ENCODE measurements at regions not wholly inside any gene's neighbourhood (a gene's known extent, or its start where the extent isn't known, plus 50 kb on each side); places are given as distances from the start of the nearest gene placed in this dataset.

DNA sequence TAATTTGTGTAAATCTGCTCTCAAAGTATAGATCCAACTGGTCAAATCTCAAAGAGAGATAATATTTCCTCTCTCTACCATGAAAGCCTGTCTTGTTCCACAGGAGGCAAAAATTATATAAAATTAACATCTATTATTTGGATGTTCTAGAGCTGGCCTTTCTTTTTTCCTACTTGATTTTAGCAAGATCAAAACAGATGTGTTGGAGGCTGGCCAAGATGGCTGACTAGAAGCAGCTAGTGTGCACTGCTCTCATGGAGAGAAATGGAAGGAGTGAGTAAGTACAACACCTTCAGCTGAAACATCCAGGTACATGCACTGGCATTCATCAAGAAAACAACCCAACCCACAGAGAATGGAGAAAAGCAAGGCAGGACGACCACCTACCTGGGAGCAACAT, 298.6 kb upstream of the SLC24A2 start:
- TF ChIP-seq POLR2AphosphoS5 (IDR thresholded peaks at IDR 0.05; ENCODE audit: low read depth, low read length) (no peak), PAX5 (IDR thresholded peaks at IDR 0.05; ENCODE audit: insufficient read depth, low read length, severe bottlenecking) (no peak), POU2F2 (IDR thresholded peaks at IDR 0.05; ENCODE audit: low read depth, low read length) (no peak), SPI1 (IDR thresholded peaks at IDR 0.05; ENCODE audit: low read depth, low read length) (no peak), POLR2A (IDR thresholded peaks at IDR 0.05; ENCODE audit: low read depth, low read length) (no peak), TAF1 (IDR thresholded peaks at IDR 0.05; ENCODE audit: low read depth, low read length) (no peak)
- FAIRE-seq, result no peak
- no peak for DNase-seq (ENCODE audit: insufficient read length, low spot score)

DNA sequence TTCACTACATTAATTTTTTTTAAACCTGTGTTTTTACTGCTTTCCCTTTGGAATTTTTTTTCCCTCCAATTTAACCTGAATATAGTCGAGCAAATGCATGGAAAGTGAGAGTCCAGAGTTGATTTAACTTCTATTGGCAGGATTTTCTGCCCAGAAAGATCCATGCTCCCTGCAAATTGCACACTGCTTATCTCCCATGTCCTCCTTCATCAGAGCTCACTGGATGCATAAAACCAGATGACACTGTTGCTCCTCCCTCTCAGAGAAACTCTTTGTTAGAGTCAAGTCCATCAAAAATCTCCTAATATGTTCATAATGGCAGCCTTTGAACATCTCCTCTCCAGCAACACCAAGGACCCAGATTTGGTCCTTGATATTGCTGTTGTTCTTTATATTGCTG, 297.0 kb upstream of the SLC24A2 start:
- no peak for FAIRE-seq

DNA sequence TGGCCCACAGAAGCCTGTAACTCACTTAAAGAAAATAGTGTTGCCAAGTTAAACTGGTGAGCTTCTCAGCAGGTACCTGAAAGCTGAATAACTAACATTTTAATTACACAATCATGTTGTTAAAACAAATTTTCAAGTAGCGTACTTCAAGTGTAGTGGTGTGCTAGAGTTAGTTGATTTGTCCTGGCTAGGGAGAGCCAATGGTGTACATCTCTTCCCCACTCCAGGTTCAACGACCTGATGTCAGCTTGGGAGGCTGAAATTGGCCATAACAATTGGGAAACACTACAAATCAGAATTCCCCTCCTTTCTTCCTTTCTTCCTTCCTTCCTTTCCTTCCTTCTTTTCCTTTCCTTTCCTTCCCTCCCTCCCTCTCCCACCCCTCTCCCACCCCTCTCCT, 295.3 kb upstream of the SLC24A2 start:
- DNase-seq (ENCODE audit: insufficient read length, low spot score) (no peak), FAIRE-seq (no peak)
- no peak for TF ChIP-seq POLR2AphosphoS5 (IDR thresholded peaks at IDR 0.05; ENCODE audit: low read depth, low read length)
- no peak for TF ChIP-seq POLR2A (IDR thresholded peaks at IDR 0.05; ENCODE audit: low read depth, low read length)
- no peak for TF ChIP-seq TAF1 (IDR thresholded peaks at IDR 0.05; ENCODE audit: low read depth, low read length)
- TF ChIP-seq SPI1 (IDR thresholded peaks at IDR 0.05; ENCODE audit: low read depth, low read length), result no peak
- no peak for TF ChIP-seq POU2F2 (IDR thresholded peaks at IDR 0.05; ENCODE audit: low read depth, low read length)
- TF ChIP-seq PAX5 (IDR thresholded peaks at IDR 0.05; ENCODE audit: insufficient read depth, low read length, severe bottlenecking), result no peak

More for the DNA sequence above, 297.0 kb upstream of the SLC24A2 start:
- no peak for TF ChIP-seq POLR2A (IDR thresholded peaks at IDR 0.05; ENCODE audit: low read depth, low read length)
- no peak for TF ChIP-seq PAX5 (IDR thresholded peaks at IDR 0.05; ENCODE audit: insufficient read depth, low read length, severe bottlenecking)
- no peak for TF ChIP-seq SPI1 (IDR thresholded peaks at IDR 0.05; ENCODE audit: low read depth, low read length)
- no peak for TF ChIP-seq TAF1 (IDR thresholded peaks at IDR 0.05; ENCODE audit: low read depth, low read length)
- no peak for TF ChIP-seq POU2F2 (IDR thresholded peaks at IDR 0.05; ENCODE audit: low read depth, low read length)
- no peak for TF ChIP-seq POLR2AphosphoS5 (IDR thresholded peaks at IDR 0.05; ENCODE audit: low read depth, low read length)
- DNase-seq (ENCODE audit: insufficient read length, low spot score), result no peak

DNA sequence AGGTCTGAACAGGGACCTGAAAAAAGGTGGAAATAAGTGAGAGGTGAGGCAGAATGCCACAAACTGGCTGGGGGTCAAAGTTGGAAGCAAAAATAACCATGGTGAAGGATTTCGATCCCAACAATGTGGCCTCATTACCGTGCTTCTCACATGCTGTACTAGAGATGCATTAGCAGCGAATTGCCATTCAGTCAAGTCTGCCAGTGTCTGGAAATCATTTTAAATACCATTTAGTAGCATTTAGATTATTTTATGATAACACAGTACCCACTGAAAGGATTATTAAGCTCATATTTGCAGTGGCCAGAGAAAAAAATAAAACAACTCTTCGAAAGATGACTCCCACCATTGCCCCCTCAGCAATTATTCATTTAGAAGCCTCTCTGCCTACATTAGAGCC, 294.6 kb upstream of the SLC24A2 start:
- no peak for DNase-seq (ENCODE audit: insufficient read length, low spot score)
- TF ChIP-seq PAX5 (IDR thresholded peaks at IDR 0.05; ENCODE audit: insufficient read depth, low read length, severe bottlenecking) (no peak), POLR2AphosphoS5 (IDR thresholded peaks at IDR 0.05; ENCODE audit: low read depth, low read length) (no peak), TAF1 (IDR thresholded peaks at IDR 0.05; ENCODE audit: low read depth, low read length) (no peak), POLR2A (IDR thresholded peaks at IDR 0.05; ENCODE audit: low read depth, low read length) (no peak), SPI1 (IDR thresholded peaks at IDR 0.05; ENCODE audit: low read depth, low read length) (no peak), POU2F2 (IDR thresholded peaks at IDR 0.05; ENCODE audit: low read depth, low read length) (no peak)
- FAIRE-seq, result no peak

DNA sequence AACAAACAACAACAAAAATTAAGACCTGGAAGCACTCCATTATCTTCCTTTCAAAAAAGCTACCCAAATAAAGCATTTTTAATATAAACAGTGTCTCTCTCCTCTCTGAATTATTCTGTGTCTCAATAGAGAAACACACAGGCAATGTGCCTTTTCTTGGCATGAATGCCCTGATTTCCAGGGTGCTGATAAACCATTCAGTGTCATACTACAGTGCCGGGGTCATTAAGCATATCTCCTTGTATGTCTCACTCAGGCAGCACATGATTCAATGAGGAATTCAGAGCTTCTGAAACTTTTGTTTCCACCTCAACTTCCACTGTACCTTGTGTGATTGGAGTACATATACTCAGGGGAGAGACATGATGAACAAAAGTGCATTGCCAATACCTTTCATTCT, 294.0 kb upstream of the SLC24A2 start:
- TF ChIP-seq SPI1 (IDR thresholded peaks at IDR 0.05; ENCODE audit: low read depth, low read length) (no peak), TAF1 (IDR thresholded peaks at IDR 0.05; ENCODE audit: low read depth, low read length) (no peak), POLR2A (IDR thresholded peaks at IDR 0.05; ENCODE audit: low read depth, low read length) (no peak), POU2F2 (IDR thresholded peaks at IDR 0.05; ENCODE audit: low read depth, low read length) (no peak), POLR2AphosphoS5 (IDR thresholded peaks at IDR 0.05; ENCODE audit: low read depth, low read length) (no peak), PAX5 (IDR thresholded peaks at IDR 0.05; ENCODE audit: insufficient read depth, low read length, severe bottlenecking) (no peak)
- no peak for FAIRE-seq

DNA sequence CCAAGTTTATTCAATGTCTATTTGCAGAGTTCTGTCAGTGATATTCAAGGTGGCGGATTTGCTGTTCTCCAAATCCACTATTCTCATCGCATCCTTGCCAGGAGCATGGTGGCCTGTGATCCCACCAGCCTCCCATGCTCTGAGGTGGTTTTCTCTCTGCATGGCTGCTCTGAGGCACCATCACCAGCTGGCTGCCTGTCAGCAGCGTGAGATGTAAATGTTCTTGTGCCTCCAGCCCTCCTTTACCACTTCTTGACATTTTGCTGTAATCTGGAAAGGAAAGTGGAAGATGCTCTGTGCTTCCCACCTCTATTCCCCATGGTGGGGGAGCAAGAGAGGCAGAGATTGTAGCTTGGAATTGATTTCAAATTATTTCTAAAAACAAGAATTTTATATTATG, 293.6 kb upstream of the SLC24A2 start:
- DNase-seq (ENCODE audit: insufficient read length, low spot score), result no peak
- TF ChIP-seq PAX5 (IDR thresholded peaks at IDR 0.05; ENCODE audit: insufficient read depth, low read length, severe bottlenecking), result no peak
- no peak for TF ChIP-seq TAF1 (IDR thresholded peaks at IDR 0.05; ENCODE audit: low read depth, low read length)
- no peak for TF ChIP-seq POLR2A (IDR thresholded peaks at IDR 0.05; ENCODE audit: low read depth, low read length)
- TF ChIP-seq SPI1 (IDR thresholded peaks at IDR 0.05; ENCODE audit: low read depth, low read length), result no peak
- no peak for TF ChIP-seq POU2F2 (IDR thresholded peaks at IDR 0.05; ENCODE audit: low read depth, low read length)
- TF ChIP-seq POLR2AphosphoS5 (IDR thresholded peaks at IDR 0.05; ENCODE audit: low read depth, low read length), result no peak
- no peak for FAIRE-seq

More for the DNA sequence above, 294.0 kb upstream of the SLC24A2 start:
- no peak for DNase-seq (ENCODE audit: insufficient read length, low spot score)

DNA sequence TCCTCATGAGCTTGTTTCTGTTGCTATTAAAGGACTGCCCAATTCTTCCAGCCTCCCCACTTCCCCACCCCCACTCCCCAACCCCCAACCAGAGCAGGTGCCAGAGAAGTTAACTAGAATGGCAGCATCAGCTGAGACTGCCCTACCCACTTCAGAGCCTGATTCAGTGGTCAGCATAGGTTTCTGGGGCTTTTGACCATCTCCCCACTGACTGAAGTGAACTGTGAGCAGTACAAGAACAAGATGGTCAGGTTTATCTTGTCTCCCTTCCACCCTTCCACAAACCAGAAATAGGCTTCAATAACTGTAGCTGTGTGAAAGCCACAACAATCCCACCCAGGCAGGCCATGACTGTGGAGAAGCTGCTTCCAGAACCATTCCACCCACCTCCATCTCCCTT, 289.4 kb upstream of the SLC24A2 start:
- no peak for TF ChIP-seq TAF1 (IDR thresholded peaks at IDR 0.05; ENCODE audit: low read depth, low read length)
- no peak for TF ChIP-seq SPI1 (IDR thresholded peaks at IDR 0.05; ENCODE audit: low read depth, low read length)
- TF ChIP-seq PAX5 (IDR thresholded peaks at IDR 0.05; ENCODE audit: insufficient read depth, low read length, severe bottlenecking), result no peak
- TF ChIP-seq POLR2AphosphoS5 (IDR thresholded peaks at IDR 0.05; ENCODE audit: low read depth, low read length), result no peak
- no peak for TF ChIP-seq POU2F2 (IDR thresholded peaks at IDR 0.05; ENCODE audit: low read depth, low read length)
- no peak for TF ChIP-seq POLR2A (IDR thresholded peaks at IDR 0.05; ENCODE audit: low read depth, low read length)
- FAIRE-seq, result no peak
- no peak for DNase-seq (ENCODE audit: insufficient read length, low spot score)

DNA sequence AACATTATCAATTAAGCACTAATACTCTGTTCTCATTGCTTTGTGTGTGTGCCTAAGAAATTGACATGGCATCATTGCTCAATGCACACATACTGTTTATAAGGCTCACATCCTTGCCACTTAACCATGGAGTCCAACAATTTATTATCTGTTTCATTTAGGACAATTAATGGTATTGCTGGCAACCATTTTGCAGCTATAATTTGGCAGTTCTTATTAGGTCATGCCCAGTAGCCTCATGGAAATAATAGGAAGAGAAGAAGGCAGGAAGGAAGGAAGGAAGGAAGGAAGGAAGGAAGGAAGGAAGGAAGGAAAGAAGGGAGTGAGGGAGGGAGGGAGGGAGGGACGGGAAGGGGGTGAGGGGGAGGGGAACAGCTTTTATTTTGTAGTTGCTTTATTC, 285.5 kb upstream of the SLC24A2 start:
- FAIRE-seq (no peak), DNase-seq (ENCODE audit: insufficient read length, low spot score) (no peak)
- TF ChIP-seq TAF1 (IDR thresholded peaks at IDR 0.05; ENCODE audit: low read depth, low read length) (no peak), POLR2A (IDR thresholded peaks at IDR 0.05; ENCODE audit: low read depth, low read length) (no peak), PAX5 (IDR thresholded peaks at IDR 0.05; ENCODE audit: insufficient read depth, low read length, severe bottlenecking) (no peak), SPI1 (IDR thresholded peaks at IDR 0.05; ENCODE audit: low read depth, low read length) (no peak), POU2F2 (IDR thresholded peaks at IDR 0.05; ENCODE audit: low read depth, low read length) (no peak), POLR2AphosphoS5 (IDR thresholded peaks at IDR 0.05; ENCODE audit: low read depth, low read length) (no peak)

DNA sequence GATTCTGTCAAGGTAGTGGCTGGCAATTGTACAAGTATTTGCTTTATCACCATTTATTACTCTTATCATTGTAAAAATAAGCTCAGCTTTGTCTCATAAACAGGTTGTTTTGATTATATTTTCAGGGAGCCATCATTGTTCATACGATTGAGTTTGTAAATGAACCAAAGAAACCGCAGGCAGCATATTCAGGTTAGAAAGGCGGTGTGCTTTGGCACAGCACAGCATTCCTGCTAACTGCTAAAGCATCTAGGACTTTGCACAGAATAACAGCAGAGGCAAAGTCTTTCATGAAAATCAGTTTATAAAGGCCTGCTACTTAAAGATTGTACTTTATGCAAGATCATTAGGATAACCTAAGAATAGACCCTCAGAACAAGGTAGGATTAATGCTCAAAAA, 281.5 kb upstream of the SLC24A2 start:
- no peak for DNase-seq (ENCODE audit: insufficient read length, low spot score)
- no peak for FAIRE-seq
- no peak for TF ChIP-seq SPI1 (IDR thresholded peaks at IDR 0.05; ENCODE audit: low read depth, low read length)
- no peak for TF ChIP-seq PAX5 (IDR thresholded peaks at IDR 0.05; ENCODE audit: insufficient read depth, low read length, severe bottlenecking)
- TF ChIP-seq POU2F2 (IDR thresholded peaks at IDR 0.05; ENCODE audit: low read depth, low read length), result no peak
- TF ChIP-seq TAF1 (IDR thresholded peaks at IDR 0.05; ENCODE audit: low read depth, low read length), result no peak
- no peak for TF ChIP-seq POLR2A (IDR thresholded peaks at IDR 0.05; ENCODE audit: low read depth, low read length)
- no peak for TF ChIP-seq POLR2AphosphoS5 (IDR thresholded peaks at IDR 0.05; ENCODE audit: low read depth, low read length)

Data from GM12891 (cell line).